Trophoblast cell (in vitro differentiated cells and primary cell): ENCODE measurements at regions not wholly inside any gene's neighbourhood (a gene's known extent, or its start where the extent isn't known, plus 50 kb on each side); places are given as distances from the start of the nearest gene placed in this dataset.

Experiments
- DNase-seq, 2 donors: peaks; one replicate each; pipeline ENCODE4 v3.0.0-alpha.2; 2016
- H2AFZ ChIP-seq: 2 replicates; pipeline ENCODE4 v1.6.1; 2013; ENCODE audit warnings: low read length, moderate library complexity, mild to moderate bottlenecking; ENCODE audit not compliant: insufficient read depth, poor library complexity
- H2AK5ac ChIP-seq: 2 replicates; pipeline ENCODE4 v1.6.1; 2013; ENCODE audit warnings: mild to moderate bottlenecking, low read length
- H2BK120ac ChIP-seq: 2 replicates; pipeline ENCODE4 v1.6.1; 2013; ENCODE audit warnings: low read length, mild to moderate bottlenecking, moderate library complexity; ENCODE audit not compliant: insufficient read depth, poor library complexity
- H2BK12ac ChIP-seq: 2 replicates; pipeline ENCODE4 v1.6.1; 2013; ENCODE audit warnings: mild to moderate bottlenecking, low read length, moderate library complexity
- H2BK5ac ChIP-seq: 2 replicates; pipeline ENCODE4 v1.6.1; 2013; ENCODE audit warnings: low read length, low read depth, moderate library complexity, mild to moderate bottlenecking; ENCODE audit not compliant: poor library complexity
- H3K14ac ChIP-seq: 2 replicates; pipeline ENCODE4 v1.6.1; 2013; ENCODE audit warnings: mild to moderate bottlenecking, low read length
- H3K18ac ChIP-seq: 2 replicates; pipeline ENCODE4 v1.6.1; 2013; ENCODE audit warnings: mild to moderate bottlenecking, low read length
- H3K23ac ChIP-seq: 2 replicates; pipeline ENCODE4 v1.6.1; 2013; ENCODE audit warnings: low read length
- H3K27ac ChIP-seq: 2 replicates; pipeline ENCODE4 v1.5.1; 2013; ENCODE audit warnings: low read depth, mild to moderate bottlenecking, inconsistent platforms, low read length, moderate library complexity
- H3K27me3 ChIP-seq: 2 replicates; pipeline ENCODE4 v1.6.1; 2013; ENCODE audit warnings: inconsistent platforms, mild to moderate bottlenecking, low read length, moderate library complexity; ENCODE audit not compliant: insufficient read depth
- H3K36me3 ChIP-seq, 2 experiments: 1 replicate in 1 of 2; 2 replicates in 1 of 2; pipeline ENCODE4 v1.6.1; 2013; ENCODE audit warnings: low read length in 2 of 2, mild to moderate bottlenecking in 2 of 2, moderate library complexity in 1 of 2; ENCODE audit not compliant: insufficient read depth in 2 of 2, control insufficient read depth in 1 of 2
- H3K4ac ChIP-seq: 2 replicates; pipeline ENCODE4 v1.6.1; 2013; ENCODE audit warnings: low read depth, mild to moderate bottlenecking, low read length, moderate library complexity
- H3K4me1 ChIP-seq, 2 experiments: 1 replicate in 1 of 2; 2 replicates in 1 of 2; pipeline ENCODE4 v1.6.1; 2013; ENCODE audit warnings: low read length in 2 of 2, mild to moderate bottlenecking in 2 of 2, moderate library complexity in 1 of 2; ENCODE audit not compliant: insufficient read depth in 2 of 2, control insufficient read depth in 1 of 2
- H3K4me2 ChIP-seq: 2 replicates; pipeline ENCODE4 v1.6.1; 2013; ENCODE audit warnings: inconsistent platforms, mild to moderate bottlenecking, low read length, moderate library complexity
- H3K4me3 ChIP-seq: 2 replicates; pipeline ENCODE4 v1.5.1; 2013; ENCODE audit warnings: mild to moderate bottlenecking, low read depth, low read length, inconsistent platforms
- H3K79me1 ChIP-seq: one replicate; pipeline ENCODE4 v1.6.1; 2013; ENCODE audit warnings: low read length
- H3K79me2 ChIP-seq: 2 replicates; pipeline ENCODE4 v1.6.1; 2013; ENCODE audit warnings: low read length, mild to moderate bottlenecking; ENCODE audit not compliant: control insufficient read depth, insufficient read depth, poor library complexity
- H3K9ac ChIP-seq: 2 replicates; pipeline ENCODE4 v1.6.1; 2013; ENCODE audit warnings: mild to moderate bottlenecking, low read length
- H3K9me3 ChIP-seq: 2 replicates; pipeline ENCODE4 v1.6.1; 2013; ENCODE audit warnings: low read depth, mild to moderate bottlenecking, control low read depth, inconsistent platforms, low read length; ENCODE audit not compliant: insufficient read depth
- H4K12ac ChIP-seq: 2 replicates; pipeline ENCODE4 v1.6.1; 2013; ENCODE audit warnings: low read depth, mild to moderate bottlenecking, low read length, moderate library complexity
- H4K8ac ChIP-seq: 2 replicates; pipeline ENCODE4 v1.6.1; 2013; ENCODE audit warnings: low read depth, mild to moderate bottlenecking, low read length, moderate library complexity
- H4K91ac ChIP-seq: one replicate; pipeline ENCODE4 v1.6.1; 2013; ENCODE audit warnings: low read depth, mild to moderate bottlenecking, low read length, moderate library complexity
- WGBS: extraction: QIAGEN DNeasy Blood & Tissue Kit; methylation state at CpG from one replicate; pipeline ENCODE4 v1.1.7; 2013; ENCODE audit warnings: missing lambda C conversion rate; ENCODE audit not compliant: insufficient read length, insufficient coverage; ENCODE audit errors: extremely low coverage; 5-methylcytosine and 5-hydroxymethylcytosine counted together

- no peak overlapping the region for H3K23ac ChIP-seq
- no peak for DNase-seq
- no peaks in the 10 kb centered on the region for H3K4me1 ChIP-seq
- no peak overlapping the region for H3K4me3 ChIP-seq
- H3K79me2 ChIP-seq: no peaks in the 10 kb centered on the region
- no peak overlapping the region for H4K91ac ChIP-seq
- no peaks in the 10 kb centered on the region for H3K36me3 ChIP-seq
- H3K9me3 ChIP-seq: peaks cover 2% of the 10 kb centered on the region
- no peak overlapping the region for H3K4ac ChIP-seq
- H2BK120ac ChIP-seq: no peak overlapping the region
- H4K12ac ChIP-seq: no peak overlapping the region
- H3K14ac ChIP-seq: no peak overlapping the region
- H3K79me1 ChIP-seq: no peaks in the 10 kb centered on the region
- no CpG with 5 or more reads among the region's 10 CpGs for WGBS
- no peak overlapping the region for H2BK12ac ChIP-seq
- H3K27me3 ChIP-seq: no peaks in the 10 kb centered on the region
- H3K27ac ChIP-seq: no peak overlapping the region
- no peak overlapping the region for H3K18ac ChIP-seq
- no peak overlapping the region for H3K9ac ChIP-seq
- H2BK5ac ChIP-seq: no peak overlapping the region
- no peak overlapping the region for H2AK5ac ChIP-seq
- no peak overlapping the region for H3K4me2 ChIP-seq
- H4K8ac ChIP-seq: no peak overlapping the region
- no peak overlapping the region for H2AFZ ChIP-seq
Observed at GRCh38 chr19:28880735-28881401, 332.1 kb downstream of the UQCRFS1 start.

- no peak overlapping the region for H3K14ac ChIP-seq
- H3K79me2 ChIP-seq: no peaks in the 10 kb centered on the region
- no peak overlapping the region for H2AFZ ChIP-seq
- no peak overlapping the region for H3K9ac ChIP-seq
- DNase-seq: peak; percentile 69 to 90
- no peak overlapping the region for H3K4ac ChIP-seq
- H3K27me3 ChIP-seq: no peaks in the 10 kb centered on the region
- H4K91ac ChIP-seq: no peak overlapping the region
- H3K4me2 ChIP-seq: no peak overlapping the region
- no peak overlapping the region for H2BK120ac ChIP-seq
- H4K8ac ChIP-seq: no peak overlapping the region
- H2BK5ac ChIP-seq: no peak overlapping the region
- H3K79me1 ChIP-seq: no peaks in the 10 kb centered on the region
- H3K4me1 ChIP-seq: no peaks in the 10 kb centered on the region
- H3K27ac ChIP-seq: no peak overlapping the region
- no peak overlapping the region for H2AK5ac ChIP-seq
- H3K4me3 ChIP-seq: no peak overlapping the region
- H3K9me3 ChIP-seq: peaks cover 2% of the 10 kb centered on the region
- H3K36me3 ChIP-seq: no peaks in the 10 kb centered on the region
- H4K12ac ChIP-seq: no peak overlapping the region
- no peak overlapping the region for H2BK12ac ChIP-seq
- no CpG with 5 or more reads among the region's 11 CpGs for WGBS
- no peak overlapping the region for H3K23ac ChIP-seq
- no peak overlapping the region for H3K18ac ChIP-seq
Observed at GRCh38 chr19:28878862-28879566, 333.9 kb downstream of the UQCRFS1 start.

- Histone ChIP-seq H3K4me2 (no peak overlapping the region), H3K79me2 (no peaks in the 10 kb centered on the region), H3K79me1 (no peaks in the 10 kb centered on the region), H2BK120ac (no peak overlapping the region), H4K12ac (no peak overlapping the region), H3K18ac (no peak overlapping the region), H3K9ac (no peak overlapping the region), H2BK12ac (no peak overlapping the region), H2AFZ (no peak overlapping the region), H3K23ac (peak overlapping the region; percentile 78), H3K4ac (no peak overlapping the region), H3K36me3 (no peaks in the 10 kb centered on the region), H3K27me3 (no peaks in the 10 kb centered on the region), H4K91ac (no peak overlapping the region), H3K4me1 (no peaks in the 10 kb centered on the region), H2BK5ac (no peak overlapping the region), H3K9me3 (peaks cover 2% of the 10 kb centered on the region), H4K8ac (no peak overlapping the region), H3K4me3 (peak overlapping the region; percentile 59), H3K27ac (no peak overlapping the region), H3K14ac (no peak overlapping the region), H2AK5ac (no peak overlapping the region)
- no peak for DNase-seq
- WGBS: no CpG with 5 or more reads among the region's 7 CpGs
Observed at GRCh38 chr19:28876609-28877123, 336.3 kb downstream of the UQCRFS1 start.

- no peaks in the 10 kb centered on the region for H3K79me2 ChIP-seq
- H2AFZ ChIP-seq: no peak overlapping the region
- no CpG with 5 or more reads among the region's 9 CpGs for whole genome bisulfite sequencing
- H2BK12ac ChIP-seq: no peak overlapping the region
- no peak overlapping the region for H4K12ac ChIP-seq
- H3K9ac ChIP-seq: no peak overlapping the region
- H2BK5ac ChIP-seq: no peak overlapping the region
- H3K4me3 ChIP-seq: no peak overlapping the region
- H3K4ac ChIP-seq: no peak overlapping the region
- H3K36me3 ChIP-seq: no peaks in the 10 kb centered on the region
- H3K27ac ChIP-seq: no peak overlapping the region
- H3K23ac ChIP-seq: no peak overlapping the region
- H2AK5ac ChIP-seq: no peak overlapping the region
- no peak for DNase-seq
- no peaks in the 10 kb centered on the region for H3K4me1 ChIP-seq
- H3K27me3 ChIP-seq: no peaks in the 10 kb centered on the region
- H3K4me2 ChIP-seq: no peak overlapping the region
- H3K18ac ChIP-seq: no peak overlapping the region
- peaks cover 6% of the 10 kb centered on the region for H3K9me3 ChIP-seq
- no peak overlapping the region for H2BK120ac ChIP-seq
- no peak overlapping the region for H4K8ac ChIP-seq
- no peaks in the 10 kb centered on the region for H3K79me1 ChIP-seq
- H4K91ac ChIP-seq: no peak overlapping the region
- no peak overlapping the region for H3K14ac ChIP-seq
Observed at GRCh38 chr19:28874742-28875141, 338.2 kb downstream of the UQCRFS1 start.
